Keratinocyte (primary cell): ENCODE measurements at regions not wholly inside any gene's neighbourhood (a gene's known extent, or its start where the extent isn't known, plus 50 kb on each side); places are given as distances from the start of the nearest gene placed in this dataset.

Source experiments
- EZH2 ChIP-seq: IDR thresholded peaks from one replicate; pipeline ENCODE4 v1.6.1; 2012; ENCODE audit warnings: inconsistent platforms, mild to moderate bottlenecking, low read length, moderate library complexity
- TF ChIP-seq, protein P1 (sequence below), 3 experiments: IDR thresholded peaks in 1 of 3; conservative IDR thresholded peaks in 1 of 3; optimal IDR thresholded peaks in 1 of 3; 2 replicates in 2 of 3; 3 replicates in 1 of 3; pipeline versions ENCODE3 to v1.5.1; 2011; ENCODE audit warnings: low read length in 3 of 3, mild to moderate bottlenecking in 3 of 3, moderate library complexity in 2 of 3, control low read depth in 1 of 3, inconsistent platforms in 1 of 3; ENCODE audit not compliant: insufficient read depth in 2 of 3; ENCODE audit errors: extremely low read depth in 1 of 3

DNA sequence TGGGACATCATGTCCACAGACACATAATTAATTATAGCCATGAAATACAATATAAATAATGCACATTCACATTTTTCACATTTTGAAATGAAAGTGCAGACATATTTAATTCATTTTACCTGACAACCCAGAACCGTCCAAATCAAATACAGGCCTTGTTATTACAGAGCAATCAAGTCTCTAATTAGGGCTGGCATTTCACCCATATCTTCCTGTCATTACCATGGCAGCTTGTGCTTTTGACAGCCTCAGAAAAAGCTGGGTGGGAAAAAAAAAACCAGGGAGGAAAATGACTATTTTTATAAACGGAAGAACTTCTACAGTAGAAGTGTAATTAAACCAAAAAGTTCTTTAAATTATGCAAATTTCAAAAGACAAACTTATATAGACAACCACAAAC lies 436.4 kb downstream of the FBXO15 start:
- TF ChIP-seq, protein P1, sequence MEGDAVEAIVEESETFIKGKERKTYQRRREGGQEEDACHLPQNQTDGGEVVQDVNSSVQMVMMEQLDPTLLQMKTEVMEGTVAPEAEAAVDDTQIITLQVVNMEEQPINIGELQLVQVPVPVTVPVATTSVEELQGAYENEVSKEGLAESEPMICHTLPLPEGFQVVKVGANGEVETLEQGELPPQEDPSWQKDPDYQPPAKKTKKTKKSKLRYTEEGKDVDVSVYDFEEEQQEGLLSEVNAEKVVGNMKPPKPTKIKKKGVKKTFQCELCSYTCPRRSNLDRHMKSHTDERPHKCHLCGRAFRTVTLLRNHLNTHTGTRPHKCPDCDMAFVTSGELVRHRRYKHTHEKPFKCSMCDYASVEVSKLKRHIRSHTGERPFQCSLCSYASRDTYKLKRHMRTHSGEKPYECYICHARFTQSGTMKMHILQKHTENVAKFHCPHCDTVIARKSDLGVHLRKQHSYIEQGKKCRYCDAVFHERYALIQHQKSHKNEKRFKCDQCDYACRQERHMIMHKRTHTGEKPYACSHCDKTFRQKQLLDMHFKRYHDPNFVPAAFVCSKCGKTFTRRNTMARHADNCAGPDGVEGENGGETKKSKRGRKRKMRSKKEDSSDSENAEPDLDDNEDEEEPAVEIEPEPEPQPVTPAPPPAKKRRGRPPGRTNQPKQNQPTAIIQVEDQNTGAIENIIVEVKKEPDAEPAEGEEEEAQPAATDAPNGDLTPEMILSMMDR (optimal IDR thresholded peaks at IDR 0.05 in 1 of 3, IDR thresholded peaks at IDR 0.05 in 1 of 3, conservative IDR thresholded peaks at IDR 0.05 in 1 of 3; ENCODE audit: extremely low read depth in 1 of 3, insufficient read depth in 2 of 3, low read length in 3 of 3): no peak
- TF ChIP-seq EZH2: no peak
